HG02610 (cell line): ENCODE measurements at regions not wholly inside any gene's neighbourhood (a gene's known extent, or its start where the extent isn't known, plus 50 kb on each side); places are given as distances from the start of the nearest gene placed in this dataset.

Experiments
- ATAC-seq: cut with Tn5 transposase; IDR thresholded peaks from one replicate; pipeline ENCODE4 v1.9.1; 2021; ENCODE audit warnings: mild to moderate bottlenecking, moderate library complexity; ENCODE audit not compliant: unreplicated experiment

DNA sequence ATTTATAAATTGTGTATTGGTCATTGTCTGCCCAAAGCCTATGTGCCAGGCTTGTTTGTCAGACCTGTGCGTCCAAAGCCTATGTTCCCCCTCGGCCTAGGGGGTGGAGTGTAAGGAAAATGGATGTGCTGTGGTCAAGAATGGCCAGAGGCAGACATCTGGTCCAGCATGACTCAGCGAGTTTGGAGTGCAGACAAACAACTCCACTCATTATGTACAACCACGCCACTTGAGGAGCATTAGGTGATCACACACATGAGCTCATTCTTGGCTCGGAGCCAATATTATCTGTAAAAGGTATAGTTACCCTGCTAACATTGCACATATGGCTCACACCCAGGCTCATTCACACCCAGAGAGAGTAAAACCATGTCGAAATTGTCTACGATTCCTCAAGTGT lies 1047.6 kb upstream of the ADGRL4 start:
- ATAC-seq = no peak

DNA sequence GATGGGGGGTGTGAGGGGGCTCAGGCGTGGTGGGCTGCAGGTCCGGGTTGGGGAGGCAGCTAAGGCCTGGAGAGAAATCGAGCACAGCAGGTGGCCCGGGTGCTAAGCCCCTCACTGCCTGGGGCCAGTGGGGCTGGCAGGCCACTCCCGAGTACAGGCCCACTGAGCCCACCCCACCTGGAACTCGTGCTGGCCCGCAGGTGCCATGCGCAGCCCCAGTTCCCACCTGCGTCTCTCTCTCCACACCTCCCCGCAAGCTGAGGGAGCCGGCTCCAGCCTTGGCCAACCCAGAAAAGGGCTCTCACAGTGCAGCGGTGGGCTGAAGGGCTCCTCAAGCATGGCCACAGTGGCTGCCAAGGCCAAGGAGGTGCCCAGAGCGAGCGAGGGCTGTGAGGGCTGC lies 1047.1 kb upstream of the ADGRL4 start:
- ATAC-seq = no peak

DNA sequence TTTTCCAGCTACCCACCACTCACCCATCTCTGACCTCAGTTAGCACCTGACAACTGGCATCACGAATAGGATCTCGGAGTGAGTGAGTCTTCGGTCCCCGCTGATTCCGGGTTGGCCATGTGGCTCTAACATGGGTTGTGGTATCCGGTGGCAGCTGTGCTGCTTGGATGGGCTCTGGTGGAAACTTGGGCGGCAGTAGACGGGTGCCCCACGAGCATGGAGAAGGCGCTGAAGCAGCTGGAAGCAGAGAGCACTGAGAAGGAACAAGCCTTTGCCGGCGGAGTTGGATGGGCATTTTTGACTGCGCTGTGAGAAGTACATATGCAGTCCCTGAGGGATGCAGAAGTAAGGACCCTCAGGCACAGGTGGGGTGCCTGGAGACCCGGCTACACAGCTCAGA lies 1044.0 kb upstream of the ADGRL4 start:
- no peak for ATAC-seq

DNA sequence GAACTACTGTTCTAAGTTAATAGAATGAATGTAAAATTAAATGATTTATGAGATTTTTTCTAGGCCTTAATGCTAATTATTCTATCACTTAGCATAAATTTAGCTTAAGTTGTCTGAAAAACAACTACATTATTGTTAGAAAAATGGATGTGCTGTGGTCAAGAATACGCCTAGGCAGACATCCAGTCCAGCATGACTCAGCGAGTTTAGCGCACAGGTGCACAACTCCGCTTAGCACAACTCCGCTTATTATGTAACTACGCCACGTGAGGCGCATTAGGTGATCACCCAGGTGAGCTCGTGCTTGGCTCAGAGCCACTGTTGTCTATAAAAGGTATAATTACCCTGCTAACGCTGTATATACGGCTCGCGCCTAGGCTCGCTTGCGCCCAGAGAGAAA lies 1043.6 kb upstream of the ADGRL4 start:
- no peak for ATAC-seq

DNA sequence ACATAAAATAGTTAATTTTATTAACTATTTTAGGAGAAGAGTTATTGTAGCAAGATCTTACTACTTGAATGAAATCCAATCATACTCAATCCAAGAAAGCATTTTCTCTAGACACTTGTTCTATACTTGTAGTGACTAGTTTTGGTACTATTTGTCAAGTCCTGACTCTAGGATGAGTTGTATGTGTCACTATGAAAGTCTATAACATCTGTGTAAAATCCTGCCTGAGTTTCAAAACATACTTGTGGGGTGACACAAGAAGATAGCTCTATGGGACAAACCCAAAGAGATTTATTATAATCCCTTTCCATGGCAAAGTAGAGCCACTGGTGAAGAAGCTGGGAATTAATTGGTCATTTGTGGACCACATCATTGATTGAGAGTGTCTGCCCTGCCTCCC lies 1042.2 kb upstream of the ADGRL4 start:
- no peak for ATAC-seq

DNA sequence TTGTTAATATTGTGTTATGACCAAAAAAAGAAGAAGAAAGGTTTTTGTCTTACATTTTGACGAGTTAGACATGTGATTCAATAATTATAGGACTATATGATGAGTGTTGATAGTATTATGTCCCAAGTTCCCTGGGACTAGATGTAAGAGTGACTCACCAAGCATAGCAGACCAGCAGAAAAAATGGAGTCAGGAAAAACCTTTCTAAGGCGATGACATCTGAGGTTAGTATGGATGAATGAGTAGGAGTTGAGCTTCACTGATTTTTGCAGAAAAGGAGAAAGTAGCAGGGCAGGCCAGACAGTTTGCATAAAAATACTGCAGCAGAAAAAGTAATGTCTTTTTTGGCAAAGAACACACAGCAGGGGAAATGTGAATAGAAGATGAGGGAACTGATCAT lies 1041.3 kb upstream of the ADGRL4 start:
- no peak for ATAC-seq

DNA sequence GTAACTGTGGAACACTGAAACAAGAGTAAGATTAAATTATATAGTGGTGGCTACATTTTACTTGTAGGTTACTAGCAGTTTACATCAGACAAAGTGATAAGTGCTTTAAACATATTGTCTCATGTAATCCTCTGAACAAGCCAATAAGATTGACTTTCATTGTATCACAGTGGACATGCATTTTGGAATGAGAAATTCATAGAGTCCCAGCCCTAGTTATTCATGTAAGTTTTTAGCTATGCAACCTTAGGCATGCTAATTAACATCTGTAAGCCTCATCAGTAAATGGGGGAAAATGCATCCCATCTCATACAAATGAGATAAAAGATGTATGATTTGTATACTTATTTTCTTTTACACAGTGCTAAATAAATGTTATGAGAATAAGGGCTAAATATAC lies 1038.1 kb upstream of the ADGRL4 start:
- ATAC-seq = no peak

DNA sequence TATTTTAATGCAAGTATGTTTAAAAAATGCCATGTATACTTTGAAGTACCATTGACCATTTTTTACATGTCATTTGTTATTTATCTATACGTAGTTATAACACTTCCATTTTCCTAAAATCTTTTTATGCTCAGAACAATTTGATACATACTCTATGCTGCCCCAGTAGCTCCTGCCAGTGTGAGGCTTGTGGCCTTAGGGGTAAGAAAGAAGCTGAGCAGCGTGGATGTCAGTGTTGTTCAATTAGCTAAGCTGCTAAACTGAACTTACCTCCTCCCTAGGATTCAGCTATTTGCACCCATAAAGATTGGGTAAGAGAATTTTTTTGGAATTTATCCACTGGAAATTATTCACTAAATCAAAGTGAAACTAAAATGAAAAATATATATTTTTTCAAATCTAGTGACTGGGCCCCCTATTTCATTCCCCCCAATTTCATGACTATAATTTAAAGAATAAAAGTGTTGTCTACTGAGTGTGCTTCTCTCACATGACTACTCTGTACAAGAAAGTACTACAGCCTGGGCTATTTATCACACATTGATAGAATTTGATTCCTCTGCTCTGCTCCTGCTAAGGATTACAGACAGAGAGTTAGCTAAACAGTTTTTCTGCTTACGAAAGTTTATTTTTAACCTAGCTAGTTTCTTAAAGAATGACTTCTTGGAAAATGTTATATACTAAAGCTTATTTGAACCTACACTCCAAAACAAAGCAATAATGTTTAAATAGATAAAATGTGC lies 1030.3 kb upstream of the ADGRL4 start:
- no peak for ATAC-seq

DNA sequence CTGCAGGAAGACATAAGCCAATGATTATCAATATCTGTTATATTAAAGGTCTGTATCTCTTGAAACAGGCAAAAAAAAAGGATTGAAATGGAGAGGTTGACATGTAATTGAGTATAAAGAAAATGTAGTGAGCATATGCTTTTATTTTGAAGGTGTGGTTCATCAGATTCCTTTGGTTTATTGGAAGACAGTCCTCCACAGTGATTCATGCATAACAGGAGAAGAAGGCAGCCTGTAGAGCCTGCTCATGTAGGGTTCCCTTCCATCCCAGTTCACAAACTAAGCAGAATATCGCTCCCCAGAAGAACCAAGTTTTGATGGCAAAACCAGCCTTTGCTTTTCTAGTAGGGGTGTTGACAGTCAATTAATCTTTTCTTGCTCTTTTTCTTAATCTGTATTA lies 1016.8 kb upstream of the ADGRL4 start:
- no peak for ATAC-seq

DNA sequence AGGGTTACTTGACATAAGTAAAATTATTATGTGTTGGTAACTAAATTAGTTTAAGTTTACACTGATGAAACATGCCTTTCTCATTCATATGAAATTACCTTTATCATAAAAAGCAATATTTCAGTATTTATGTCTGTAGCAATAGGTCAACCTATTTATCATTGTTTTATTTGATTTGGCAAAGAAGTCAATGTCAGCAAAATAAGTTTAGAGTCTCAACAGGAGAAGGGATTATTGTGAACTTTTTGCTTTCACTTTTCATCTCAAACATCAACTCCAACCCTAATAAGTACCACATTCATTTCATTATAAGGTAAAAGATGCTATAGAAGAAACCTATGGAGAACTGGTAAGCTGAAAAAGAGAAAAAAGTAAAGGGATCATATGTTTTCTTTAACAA lies 1015.4 kb upstream of the ADGRL4 start:
- ATAC-seq = no peak

DNA sequence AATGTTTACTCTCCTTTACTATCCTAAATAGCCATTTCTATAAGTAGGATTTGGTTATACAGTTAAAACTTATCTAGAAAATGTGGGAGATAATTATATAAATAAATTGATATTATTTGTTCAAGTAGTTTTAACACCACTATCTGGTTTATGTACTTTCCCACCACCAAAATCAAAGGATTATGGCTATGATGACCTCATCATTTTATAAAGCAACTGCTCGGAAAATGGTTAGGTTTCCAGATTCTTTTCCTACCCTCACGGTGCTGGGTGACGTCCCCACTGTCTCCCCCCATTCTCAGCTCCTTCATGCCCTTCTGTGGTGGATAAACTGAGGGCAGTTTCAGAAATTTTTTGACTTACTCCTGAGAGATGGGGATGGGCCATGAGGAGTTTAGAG lies 1011.8 kb upstream of the ADGRL4 start:
- ATAC-seq = no peak

DNA sequence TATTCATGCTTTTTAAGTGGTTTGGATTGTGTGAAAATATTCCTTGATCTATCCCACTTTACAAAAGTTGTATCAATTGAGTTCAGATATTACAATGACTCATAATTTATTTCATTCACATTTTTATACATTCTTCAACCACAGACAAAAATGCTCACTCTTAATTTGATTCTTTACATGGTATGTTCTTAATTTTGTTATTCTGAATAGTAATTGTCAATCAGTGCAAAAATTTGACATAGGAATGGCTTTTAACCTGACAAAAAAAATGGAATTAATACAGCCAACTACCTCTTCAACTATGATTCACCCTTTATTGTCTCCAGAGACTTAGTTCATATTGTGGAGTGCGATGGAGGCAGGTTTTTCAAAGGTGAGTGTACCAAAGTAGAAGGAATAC lies 1002.4 kb upstream of the ADGRL4 start:
- no peak for ATAC-seq

DNA sequence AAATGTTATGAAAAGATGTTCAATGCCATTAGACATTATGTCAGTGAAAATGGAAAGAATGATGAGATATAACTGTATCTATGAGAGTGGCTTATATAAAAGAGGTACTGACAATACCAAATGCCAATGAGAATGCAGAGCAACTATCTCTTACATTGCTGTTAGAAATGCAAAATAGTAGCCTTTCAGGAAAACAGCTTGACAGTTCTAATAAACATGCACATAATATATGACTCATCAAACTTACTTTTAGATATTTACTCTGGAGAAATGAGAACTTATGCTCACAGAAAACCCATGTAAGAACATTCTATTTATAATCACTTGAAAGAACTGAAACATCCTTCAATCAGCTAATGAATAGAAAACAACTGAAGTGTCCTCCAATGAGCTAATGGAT lies 996.7 kb upstream of the ADGRL4 start:
- ATAC-seq = no peak

DNA sequence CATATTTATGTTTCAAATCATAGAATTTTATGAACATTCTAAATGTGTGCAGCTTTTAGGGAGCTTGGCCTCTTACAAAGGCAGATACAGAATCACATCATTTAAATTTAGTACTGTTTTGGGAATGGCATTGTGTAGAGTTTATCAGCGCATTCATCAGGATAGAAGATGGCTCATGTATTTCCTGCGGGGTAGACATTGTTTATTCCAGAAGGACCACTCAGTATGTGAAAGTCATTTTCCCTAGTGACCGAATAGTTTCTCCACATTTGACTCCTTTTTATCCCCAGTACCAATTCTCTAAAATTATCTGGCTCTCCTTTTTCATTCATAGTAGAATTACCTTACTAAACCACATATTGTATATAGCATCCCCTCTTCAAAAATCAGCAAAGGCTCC lies 981.9 kb upstream of the ADGRL4 start:
- no peak for ATAC-seq

DNA sequence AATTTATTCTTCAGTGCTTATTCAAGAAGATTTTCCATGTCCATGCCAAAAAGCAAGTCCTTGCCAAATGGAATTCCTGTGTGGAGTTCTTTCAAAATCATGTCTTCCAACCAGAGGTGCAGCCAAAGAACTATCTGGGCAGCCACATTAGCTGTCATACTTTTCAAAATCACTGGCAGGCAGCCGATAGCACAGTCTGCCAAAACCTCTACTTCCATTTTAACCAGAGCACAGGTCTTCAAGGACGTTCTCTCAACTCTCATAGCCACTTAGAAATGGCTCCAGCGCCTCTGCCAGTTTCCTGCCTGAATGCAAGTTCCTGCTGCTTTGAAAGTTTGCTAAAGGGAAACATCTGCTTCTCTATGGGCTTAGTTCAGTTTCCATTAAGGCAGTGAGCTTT lies 975.7 kb upstream of the ADGRL4 start:
- ATAC-seq = no peak

DNA sequence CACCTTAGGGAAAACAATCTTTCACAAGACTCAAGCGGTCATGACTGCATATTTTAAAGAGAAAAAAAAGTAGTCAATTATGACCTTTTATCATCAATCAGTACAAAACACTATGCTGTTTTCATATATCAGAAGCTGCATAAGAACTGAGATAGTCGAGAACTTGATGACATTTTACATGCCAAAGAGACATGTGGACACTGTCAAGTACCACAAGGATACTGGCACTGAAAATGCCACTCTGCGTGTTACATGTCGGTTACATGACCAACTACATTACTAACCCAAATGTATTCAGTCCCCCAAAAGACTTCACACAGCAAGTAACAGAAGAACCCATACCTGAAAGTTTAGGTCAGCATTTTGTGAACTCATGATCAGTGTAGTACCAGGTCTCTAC lies 975.0 kb upstream of the ADGRL4 start:
- ATAC-seq = no peak

DNA sequence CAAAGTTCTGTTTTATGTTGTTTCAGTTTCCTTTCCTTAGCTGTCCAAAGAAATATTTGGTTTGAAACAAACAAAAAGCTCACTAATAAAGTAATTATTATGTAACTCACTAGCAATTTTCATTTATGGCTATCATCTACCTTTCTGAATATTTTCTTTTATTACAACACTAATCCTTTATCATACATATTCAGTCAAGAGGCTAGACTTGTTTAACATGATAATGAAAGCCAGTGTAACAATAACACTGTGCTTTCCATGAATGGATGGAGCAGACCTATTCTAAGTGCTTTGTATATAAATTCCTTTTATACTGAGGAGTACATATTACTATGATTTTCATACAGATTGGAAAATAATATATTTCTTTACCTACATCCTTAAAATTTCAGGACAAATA lies 972.8 kb upstream of the ADGRL4 start:
- no peak for ATAC-seq

DNA sequence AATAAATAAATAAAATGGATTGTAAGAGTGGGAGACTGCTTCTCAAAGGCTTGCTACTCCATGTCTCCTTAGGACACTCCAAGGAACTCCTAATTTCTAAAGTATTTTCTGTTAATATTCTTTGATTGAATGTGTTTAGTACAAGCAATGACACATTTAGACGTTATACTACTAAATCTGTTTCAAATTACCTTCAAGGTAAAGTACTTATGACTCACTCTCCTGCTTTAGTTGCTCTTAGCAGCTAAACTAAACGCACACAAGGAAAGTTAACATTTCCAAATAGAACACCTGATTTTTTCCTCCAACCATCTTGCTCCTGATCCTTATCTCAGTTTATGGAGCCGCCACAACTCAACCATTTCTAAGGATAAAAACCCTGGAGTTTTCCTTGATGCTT lies 969.8 kb upstream of the ADGRL4 start:
- ATAC-seq = no peak

DNA sequence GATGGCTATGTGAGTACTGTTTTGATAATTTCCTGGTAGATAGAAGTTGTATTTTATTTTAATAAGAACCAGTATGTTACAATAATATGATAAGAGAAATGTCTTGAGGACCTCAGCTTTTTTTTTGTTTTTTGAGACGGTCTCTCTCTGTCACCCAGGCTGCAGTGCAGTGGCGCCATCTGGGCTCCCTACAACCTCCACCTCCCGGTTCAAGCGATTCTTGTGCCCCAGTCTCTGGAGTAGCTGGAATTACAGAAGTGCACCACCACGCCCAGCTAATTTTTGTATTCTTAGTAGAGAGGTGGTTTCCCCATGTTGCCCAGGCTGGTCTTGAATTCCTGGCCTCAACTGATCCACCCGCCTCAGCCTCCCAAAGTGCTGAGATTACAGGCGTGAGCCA lies 968.1 kb upstream of the ADGRL4 start:
- no peak for ATAC-seq

DNA sequence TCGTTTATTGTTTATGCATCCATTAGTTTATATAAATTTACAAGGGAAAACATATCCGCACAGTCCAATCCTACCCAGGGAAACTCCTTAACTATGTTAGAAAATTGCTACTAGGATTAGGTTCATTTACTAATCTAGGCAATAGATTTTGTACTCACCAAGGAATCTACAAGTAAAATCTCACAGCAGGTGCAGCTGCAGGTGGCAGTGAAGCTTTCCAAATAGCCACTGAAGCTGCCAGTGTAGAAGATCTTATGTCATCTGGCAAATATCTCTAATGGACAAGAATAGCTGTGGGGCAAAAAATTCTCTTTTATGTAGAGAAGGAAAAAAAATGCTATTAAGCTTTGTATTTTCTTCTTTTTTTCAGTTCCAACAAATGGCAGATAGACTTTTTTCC lies 963.4 kb upstream of the ADGRL4 start:
- ATAC-seq = no peak

DNA sequence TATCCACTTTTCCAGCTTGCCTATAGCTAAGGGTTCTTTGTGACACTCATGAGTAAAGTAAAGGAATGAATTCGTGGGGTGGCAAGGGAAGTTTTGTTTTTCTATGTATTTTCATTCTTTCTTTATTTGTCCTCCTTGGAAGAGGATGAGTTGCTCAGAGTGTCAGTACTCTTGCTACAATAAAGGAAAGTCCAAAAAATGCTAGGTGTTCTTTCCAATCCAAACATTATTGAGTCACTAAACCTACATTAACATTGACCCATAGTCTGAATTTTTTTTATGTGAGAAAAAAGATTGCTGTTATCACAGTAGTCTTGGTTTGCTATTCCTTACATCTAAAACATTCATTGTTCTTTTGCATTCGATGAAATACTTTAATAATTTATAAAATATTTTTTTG lies 959.9 kb upstream of the ADGRL4 start:
- ATAC-seq = no peak

DNA sequence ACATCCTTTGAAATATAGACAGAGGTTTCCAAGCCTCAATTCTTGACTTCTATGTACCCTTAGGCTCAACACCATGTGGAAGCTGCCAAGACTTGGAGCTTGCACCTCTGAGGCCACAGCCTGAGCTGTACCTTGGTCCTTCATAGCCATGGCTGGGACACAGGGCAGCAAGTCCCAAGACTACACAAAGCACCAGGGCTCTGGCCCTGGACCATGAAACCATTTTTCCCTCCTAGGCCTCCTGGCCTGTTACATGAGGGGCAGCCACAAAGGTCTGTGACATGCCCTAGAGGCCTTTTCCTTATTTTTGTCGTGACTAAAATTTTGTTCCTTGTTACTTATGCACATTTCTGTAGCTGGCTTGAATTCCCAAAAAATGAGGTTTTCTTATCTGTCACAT lies 953.1 kb upstream of the ADGRL4 start:
- ATAC-seq = no peak

DNA sequence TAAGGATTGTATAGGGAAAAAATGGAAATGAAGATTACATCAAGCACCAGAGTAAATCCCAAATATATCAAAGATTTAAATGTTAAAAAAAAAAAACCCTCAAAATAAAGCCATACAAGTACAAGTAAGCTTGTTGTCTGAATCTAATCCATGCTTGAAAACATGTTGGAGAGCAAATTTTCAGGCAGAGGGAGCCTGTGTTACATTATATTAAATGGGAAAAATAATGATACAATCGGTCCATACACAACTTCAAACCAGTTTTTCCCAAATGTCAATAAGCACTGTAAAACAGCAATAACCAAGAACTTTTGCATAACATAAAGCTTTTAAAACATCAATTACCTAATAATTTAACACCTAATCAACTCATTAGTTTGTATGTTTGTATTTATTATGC lies 949.4 kb upstream of the ADGRL4 start:
- no peak for ATAC-seq

DNA sequence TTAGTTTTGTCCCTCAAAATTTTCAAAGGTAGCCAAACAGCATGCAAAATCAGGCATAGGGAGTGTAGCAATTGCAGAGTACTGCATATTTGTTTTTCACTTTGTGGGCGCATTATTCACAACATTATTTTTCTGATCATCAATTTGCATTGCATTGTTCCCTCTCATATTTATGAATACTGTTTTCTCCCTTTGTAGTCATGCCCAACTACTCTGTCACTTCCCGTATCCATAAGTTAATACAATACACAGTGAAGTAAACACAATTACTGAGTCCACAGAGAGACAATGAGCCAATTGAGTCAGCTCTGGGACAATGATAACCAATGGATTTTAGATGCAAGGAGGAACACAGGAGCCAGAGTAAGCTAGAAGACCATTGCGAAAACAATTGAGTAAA lies 944.0 kb upstream of the ADGRL4 start:
- no peak for ATAC-seq
